ENCODE measurements at regions not wholly inside any gene's neighbourhood (a gene's known extent, or its start where the extent isn't known, plus 50 kb on each side); places are given as distances from the start of the nearest gene placed in this dataset.

GRCh38 chr17:5823219-5823618, 238.9 kb upstream of the NLRP1 start:
- DNase-seq = no peak
- H3K9me3 ChIP-seq (ENCODE audit: control insufficient read depth in 2 of 3, insufficient read depth in 1 of 3, low read length in 3 of 3) = no peaks in the 10 kb centered on the region
- no peak for TF ChIP-seq CTCF (IDR thresholded peaks at IDR 0.05; ENCODE audit: borderline replicate concordance, extremely low read depth, insufficient read depth)
- peaks cover 0 to 5% (median 0%) of the 10 kb centered on the region in 3 donors for H3K4me1 ChIP-seq (ENCODE audit: control insufficient read depth in 2 of 3, insufficient read depth in 2 of 3, low read depth in 1 of 3, low read length in 3 of 3)
- no peaks in the 10 kb centered on the region for H3K36me3 ChIP-seq (ENCODE audit: control insufficient read depth in 2 of 3, insufficient read depth in 3 of 3, low read length in 3 of 3)
- intact Hi-C loops (cut with DNase I) = no loop called here
- no peak overlapping the region for H3K4me3 ChIP-seq (ENCODE audit: low read length in 3 of 3)
- H3K27me3 ChIP-seq (ENCODE audit: control insufficient read depth, insufficient read depth, low read length) = no peaks in the 10 kb centered on the region
- H3K27ac ChIP-seq (ENCODE audit: low read depth in 2 of 2, low read length in 2 of 2) = no peak overlapping the region
- FAIRE-seq = no peak
- no peak overlapping the region for H3K9ac ChIP-seq (ENCODE audit: low read length in 3 of 3)

- Histone ChIP-seq H3K4me1 (ENCODE audit: control insufficient read depth in 2 of 3, insufficient read depth in 2 of 3, low read depth in 1 of 3, low read length in 3 of 3) (peaks cover 0 to 5% (median 0%) of the 10 kb centered on the region in 3 donors), H3K27ac (ENCODE audit: low read depth in 2 of 2, low read length in 2 of 2) (no peak overlapping the region), H3K9me3 (ENCODE audit: control insufficient read depth in 2 of 3, insufficient read depth in 1 of 3, low read length in 3 of 3) (no peaks in the 10 kb centered on the region), H3K4me3 (ENCODE audit: low read length in 3 of 3) (no peak overlapping the region), H3K27me3 (ENCODE audit: control insufficient read depth, insufficient read depth, low read length) (no peaks in the 10 kb centered on the region), H3K9ac (ENCODE audit: low read length in 3 of 3) (no peak overlapping the region), H3K36me3 (ENCODE audit: control insufficient read depth in 2 of 3, insufficient read depth in 3 of 3, low read length in 3 of 3) (no peaks in the 10 kb centered on the region)
- no peak for TF ChIP-seq CTCF (IDR thresholded peaks at IDR 0.05; ENCODE audit: borderline replicate concordance, extremely low read depth, insufficient read depth)
- no peak for FAIRE-seq
- intact Hi-C loops (cut with DNase I) = no loop called here
- peak in 4 of 5 donors; percentile 65 to 85 (median 72) for DNase-seq
Observed at GRCh38 chr17:5825717-5826330, 241.5 kb upstream of the NLRP1 start.

- FAIRE-seq (no peak), DNase-seq (no peak)
- no peak overlapping the region for H3K4me3 ChIP-seq (ENCODE audit: low read length in 3 of 3)
- no peaks in the 10 kb centered on the region for H3K9me3 ChIP-seq (ENCODE audit: control insufficient read depth in 2 of 3, insufficient read depth in 1 of 3, low read length in 3 of 3)
- no peaks in the 10 kb centered on the region for H3K27me3 ChIP-seq (ENCODE audit: control insufficient read depth, insufficient read depth, low read length)
- no peaks in the 10 kb centered on the region for H3K36me3 ChIP-seq (ENCODE audit: control insufficient read depth in 2 of 3, insufficient read depth in 3 of 3, low read length in 3 of 3)
- intact Hi-C loops (cut with DNase I) = no loop called here
- H3K9ac ChIP-seq (ENCODE audit: low read length in 3 of 3) = no peak overlapping the region
- peaks cover 0 to 5% (median 0%) of the 10 kb centered on the region in 3 donors for H3K4me1 ChIP-seq (ENCODE audit: control insufficient read depth in 2 of 3, insufficient read depth in 2 of 3, low read depth in 1 of 3, low read length in 3 of 3)
- H3K27ac ChIP-seq (ENCODE audit: low read depth in 2 of 2, low read length in 2 of 2) = no peak overlapping the region
- TF ChIP-seq CTCF (IDR thresholded peaks at IDR 0.05; ENCODE audit: borderline replicate concordance, extremely low read depth, insufficient read depth) = no peak
Observed at GRCh38 chr17:5826384-5826783, 242.1 kb upstream of the NLRP1 start.

- no peaks in the 10 kb centered on the region for H3K9me3 ChIP-seq (ENCODE audit: control insufficient read depth in 2 of 3, insufficient read depth in 1 of 3, low read length in 3 of 3)
- DNase-seq (no peak), FAIRE-seq (no peak)
- no peak overlapping the region for H3K9ac ChIP-seq (ENCODE audit: low read length in 3 of 3)
- H3K4me3 ChIP-seq (ENCODE audit: low read length in 3 of 3) = no peak overlapping the region
- H3K27me3 ChIP-seq (ENCODE audit: control insufficient read depth, insufficient read depth, low read length) = no peaks in the 10 kb centered on the region
- no peak for TF ChIP-seq CTCF (IDR thresholded peaks at IDR 0.05; ENCODE audit: borderline replicate concordance, extremely low read depth, insufficient read depth)
- intact Hi-C loops (cut with DNase I) = no loop called here
- H3K36me3 ChIP-seq (ENCODE audit: control insufficient read depth in 2 of 3, insufficient read depth in 3 of 3, low read length in 3 of 3) = no peaks in the 10 kb centered on the region
- peaks cover 0 to under 1% (median 0%) of the 10 kb centered on the region in 3 donors for H3K4me1 ChIP-seq (ENCODE audit: control insufficient read depth in 2 of 3, insufficient read depth in 2 of 3, low read depth in 1 of 3, low read length in 3 of 3)
- H3K27ac ChIP-seq (ENCODE audit: low read depth in 2 of 2, low read length in 2 of 2) = no peak overlapping the region
Observed at GRCh38 chr17:5830921-5831320, 239.3 kb upstream of the WSCD1 start.

Data from kidney (tissue), 13 donors.